Spleen (tissue), 11 donors: ENCODE measurements at regions not wholly inside any gene's neighbourhood (a gene's known extent, or its start where the extent isn't known, plus 50 kb on each side); places are given as distances from the start of the nearest gene placed in this dataset.

Experiments
- DNase-seq: peaks from one replicate; pipeline ENCODE4 v3.0.0-alpha.2; 2020
- H3K27ac ChIP-seq, 8 donors: fragments of 200-600 bp; sonication (generic) in 7 of 8; 1 replicate in 4 of 8; 2 replicates in 4 of 8; pipeline versions ENCODE4 v1.5.0 to v1.8.0; 2016 to 2021; ENCODE audit warnings: inconsistent platforms in 4 of 8, mild to moderate bottlenecking in 4 of 8, moderate library complexity in 1 of 8
- H3K27me3 ChIP-seq, 7 donors: fragments of 200-600 bp; sonication (generic) in 6 of 7; replicated peaks in 1 of 7; 1 replicate in 4 of 7; 2 replicates in 3 of 7; pipeline versions ENCODE4 v1.5.0 to v1.8.0; 2016 to 2021; ENCODE audit warnings: inconsistent platforms in 3 of 7, mild to moderate bottlenecking in 1 of 7
- H3K36me3 ChIP-seq, 6 donors: fragments of 200-600 bp; sonication (generic) in 5 of 6; 1 replicate in 4 of 6; 2 replicates in 2 of 6; pipeline versions ENCODE4 v1.5.0 to v1.8.0; 2016 to 2021; ENCODE audit warnings: inconsistent platforms in 2 of 6
- H3K4me1 ChIP-seq, 6 donors: fragments of 200-600 bp; sonication (generic) in 5 of 6; 1 replicate in 3 of 6; 2 replicates in 3 of 6; pipeline versions ENCODE4 v1.5.0 to v1.8.0; 2016 to 2021; ENCODE audit warnings: inconsistent platforms in 3 of 6
- H3K4me3 ChIP-seq, 8 donors: fragments of 200-600 bp; sonication (generic) in 7 of 8; 1 replicate in 4 of 8; 2 replicates in 4 of 8; pipeline versions ENCODE4 v1.5.0 to v1.8.0; 2016 to 2021; ENCODE audit warnings: inconsistent platforms in 4 of 8, mild to moderate bottlenecking in 4 of 8, moderate library complexity in 2 of 8
- H3K9me3 ChIP-seq, 8 donors: fragments of 200-600 bp; sonication (generic) in 7 of 8; 1 replicate in 4 of 8; 2 replicates in 4 of 8; pipeline versions ENCODE4 v1.5.0 to v1.8.0; 2016 to 2021; ENCODE audit warnings: inconsistent platforms in 4 of 8
- CTCF ChIP-seq, 11 experiments: fragments of 200-600 bp in 7 of 11; fragments of 450-650 bp in 4 of 11; sonication (generic) in 4 of 11; IDR thresholded peaks in 8 of 11; conservative IDR thresholded peaks in 3 of 11; 1 replicate in 7 of 11; 2 replicates in 4 of 11; pipeline versions ENCODE4 v1.4.0 to v1.8.0; 2016 to 2021; ENCODE audit warnings: antibody characterized with exemption in 11 of 11, inconsistent platforms in 4 of 11, mild to moderate bottlenecking in 1 of 11
- POLR2A ChIP-seq, 3 donors: fragments of 450-650 bp; IDR thresholded peaks; one replicate each; pipeline ENCODE4 v1.5.1; 2017; ENCODE audit warnings: antibody characterized with exemption in 3 of 3, mild to moderate bottlenecking in 1 of 3
- POLR2AphosphoS5 ChIP-seq, 3 donors: sonication (generic); formaldehyde crosslinking; IDR thresholded peaks; one replicate each; pipeline ENCODE4 v1.5.1; 2017; ENCODE audit warnings: antibody characterized with exemption in 3 of 3
- WGBS, 5 donors: extraction: QIAGEN DNeasy Blood & Tissue Kit in 3 of 5; methylation state at CpG; one replicate each; pipeline versions ENCODE4 v1.1.5 to v1.1.7; 2013 to 2018; 5-methylcytosine and 5-hydroxymethylcytosine counted together
- intact Hi-C: fragments of 100-400 bp; cut with DNase I; formaldehyde crosslinking; loops from one replicate; pipeline ENCODE4 v1.15.0; 2023; ENCODE audit warnings: low total_unique reads
- donor health status: healthy with polysubstance abuse.
- donor health status: DM: no; HTN: no; CAD: no; lungs with moderate emphysema.
- donor health status: DM: no; HTN: no; CAD: no.
- donor health status: Bipolar disorder and iron deficiency.
- donor health status: healthy.
- donor health status: DM: no; HTN: no; CAD: no.
- donor health status: DM: yes; HTN: yes; CAD: no.

DNA sequence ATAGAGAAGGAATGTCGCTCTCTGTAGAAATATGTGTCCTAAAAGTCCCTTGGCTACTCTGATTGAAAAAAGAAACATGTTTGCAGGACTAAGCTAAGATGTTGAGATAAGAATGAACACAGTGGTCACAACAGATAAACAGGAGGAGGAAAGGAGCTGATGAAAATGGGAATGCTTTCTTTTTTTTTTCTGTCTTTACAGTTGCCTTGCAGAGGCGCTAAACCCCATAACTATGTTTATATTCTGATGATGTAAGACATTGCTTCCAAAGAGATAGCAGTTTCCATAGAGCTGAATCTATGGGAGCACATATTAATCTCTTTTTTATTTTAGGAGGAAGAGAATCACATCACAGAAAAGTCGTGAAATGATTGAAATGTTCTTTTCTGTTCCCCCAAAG lies 153.5 kb upstream of the LYZL1 start:
- Histone ChIP-seq H3K9me3 (no peaks in the 10 kb centered on the region), H3K36me3 (no peaks in the 10 kb centered on the region), H3K27ac (no peak overlapping the region), H3K4me1 (peaks cover 0 to 7% (median 0%) of the 10 kb centered on the region in 6 donors), H3K27me3 (peaks cover 0 to 7% (median 0%) of the 10 kb centered on the region in 7 donors), H3K4me3 (no peak overlapping the region)
- intact Hi-C loops = no loop called here
- DNase-seq = no peak
- no peak for TF ChIP-seq CTCF (IDR thresholded peaks at IDR 0.05 in 8 of 11, conservative IDR thresholded peaks at IDR 0.05 in 3 of 11)
- 80 to 87% (median 84%) methylated on average over 3 of the region's 3 CpGs for WGBS, 5 donors

DNA sequence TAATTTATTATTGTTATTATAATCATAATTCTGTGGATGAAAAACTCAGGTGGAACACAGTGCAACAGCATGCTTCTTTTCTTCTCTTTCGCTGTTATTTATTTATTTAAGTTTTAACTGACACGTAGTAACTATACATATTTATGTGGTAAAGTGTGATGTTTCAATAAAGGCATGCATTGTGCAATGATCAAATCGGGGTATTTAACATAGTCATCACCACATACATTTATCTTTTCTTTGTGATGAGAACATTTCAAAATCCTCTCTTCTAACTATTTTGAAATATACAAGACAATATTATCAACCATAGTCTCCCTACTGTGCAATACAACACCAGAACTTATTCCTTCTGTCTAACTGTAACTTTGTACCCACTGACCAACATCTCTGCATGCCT lies 152.5 kb upstream of the LYZL1 start:
- Histone ChIP-seq H3K9me3 (no peaks in the 10 kb centered on the region), H3K4me1 (peaks cover 0 to 7% (median 0%) of the 10 kb centered on the region in 6 donors), H3K27ac (no peak overlapping the region), H3K27me3 (peaks cover 0 to 7% (median 0%) of the 10 kb centered on the region in 7 donors), H3K36me3 (no peaks in the 10 kb centered on the region), H3K4me3 (no peak overlapping the region)
- WGBS, 5 donors = 66 to 95% (median 82%) methylated on average over 3 of the region's 3 CpGs
- intact Hi-C loops = no loop called here
- no peak for DNase-seq
- TF ChIP-seq CTCF (IDR thresholded peaks at IDR 0.05 in 8 of 11, conservative IDR thresholded peaks at IDR 0.05 in 3 of 11) = no peak
- no peak for TF ChIP-seq POLR2AphosphoS5 (IDR thresholded peaks at IDR 0.05)
- TF ChIP-seq POLR2A (IDR thresholded peaks at IDR 0.05) = no peak

DNA sequence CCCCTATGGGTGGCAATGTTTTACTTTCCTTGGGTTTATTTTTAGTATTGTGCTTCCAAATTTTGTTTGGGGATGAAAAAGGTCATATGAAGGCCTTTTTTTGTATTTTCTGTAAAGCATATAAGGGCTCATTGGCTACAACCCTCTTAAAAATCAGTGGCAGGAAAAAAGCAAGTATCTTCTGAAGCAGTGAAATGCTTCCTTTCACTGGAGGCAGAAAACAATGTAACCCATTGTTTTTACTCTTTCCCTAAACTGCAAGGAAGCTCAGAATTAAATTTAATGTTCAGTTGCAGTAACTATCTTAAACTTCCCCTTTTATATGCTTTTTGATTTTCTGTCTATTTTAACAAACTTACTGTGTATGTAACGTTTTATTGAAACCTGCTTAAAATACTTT lies 148.7 kb upstream of the LYZL1 start:
- DNase-seq = no peak
- H3K4me1 ChIP-seq = no peaks in the 10 kb centered on the region
- no peak overlapping the region for H3K27ac ChIP-seq
- intact Hi-C loops = no loop called here
- no peak overlapping the region for H3K4me3 ChIP-seq
- no peak for TF ChIP-seq POLR2A (IDR thresholded peaks at IDR 0.05)
- TF ChIP-seq CTCF (IDR thresholded peaks at IDR 0.05 in 8 of 11, conservative IDR thresholded peaks at IDR 0.05 in 3 of 11) = no peak
- peaks cover 0 to 20% (median 0%) of the 10 kb centered on the region in 7 donors for H3K27me3 ChIP-seq
- WGBS, 5 donors = 18 to 40% (median 26%) methylated on average over 1 of the region's 1 CpG
- H3K36me3 ChIP-seq = no peaks in the 10 kb centered on the region
- H3K9me3 ChIP-seq = no peaks in the 10 kb centered on the region

- no peak for TF ChIP-seq POLR2AphosphoS5 (IDR thresholded peaks at IDR 0.05)
- TF ChIP-seq POLR2A (IDR thresholded peaks at IDR 0.05) = no peak
- no peak for TF ChIP-seq CTCF (IDR thresholded peaks at IDR 0.05 in 8 of 11, conservative IDR thresholded peaks at IDR 0.05 in 3 of 11)
- WGBS, 5 donors = 79 to 86% (median 85%) methylated on average over 2 of the region's 2 CpGs
- Histone ChIP-seq H3K9me3 (no peaks in the 10 kb centered on the region), H3K27ac (no peak overlapping the region), H3K4me3 (no peak overlapping the region), H3K27me3 (peaks cover 0 to 20% (median 0%) of the 10 kb centered on the region in 7 donors), H3K36me3 (no peaks in the 10 kb centered on the region), H3K4me1 (no peaks in the 10 kb centered on the region)
- intact Hi-C loops = no loop called here
- DNase-seq = no peak
Measured at GRCh38 chr10:29140991-29141390, 147.9 kb upstream of the LYZL1 start.
